ENCODE measurements at regions not wholly inside any gene's neighbourhood (a gene's known extent, or its start where the extent isn't known, plus 50 kb on each side); places are given as distances from the start of the nearest gene placed in this dataset.

DNA sequence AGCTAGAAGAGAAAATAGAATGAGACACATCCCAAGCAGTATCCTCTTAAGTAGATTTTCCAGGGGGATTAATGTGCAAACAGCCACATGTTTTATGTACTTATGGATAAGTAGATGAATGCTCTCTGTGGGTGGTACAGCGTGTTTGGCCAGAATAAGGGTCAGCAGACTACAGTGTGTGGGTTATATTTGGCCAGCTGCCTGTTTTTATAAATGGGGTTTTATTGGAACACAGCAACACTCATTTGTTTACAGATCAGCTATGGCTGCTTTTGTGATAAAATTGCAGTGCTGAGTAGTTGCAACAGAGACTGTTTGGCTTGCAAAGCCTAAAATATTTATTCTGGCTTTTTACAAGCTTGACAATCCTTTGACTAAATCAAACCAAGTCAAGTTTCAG is 780.2 kb upstream of the SEL1L start:
- no peaks in the 10 kb centered on the region for H3K36me3 ChIP-seq (ENCODE audit: control insufficient read depth in 1 of 2, insufficient read depth in 2 of 2, low read depth in 1 of 2, low read length in 2 of 2)
- H3K79me1 ChIP-seq (replicated peaks; ENCODE audit: low read length, poor library complexity, severe bottlenecking) = no peaks in the 10 kb centered on the region
- 19% methylated on average over 1 of the region's 1 CpG for WGBS
- no peak for DNase-seq
- no peak overlapping the region for H3K27ac ChIP-seq (ENCODE audit: low read length, poor library complexity, severe bottlenecking)
- H4K8ac ChIP-seq (ENCODE audit: low read length) = no peak overlapping the region
- H3K4me3 ChIP-seq (ENCODE audit: insufficient read depth in 1 of 2, low read depth in 1 of 2, low read length in 2 of 2) = no peak overlapping the region
- no peak overlapping the region for H2BK5ac ChIP-seq (ENCODE audit: low read depth, low read length, poor library complexity, severe bottlenecking)
- H2AFZ ChIP-seq (ENCODE audit: low read depth, low read length) = no peak overlapping the region
- H4K91ac ChIP-seq (ENCODE audit: low read length) = no peak overlapping the region
- no peak overlapping the region for H3K18ac ChIP-seq (ENCODE audit: low read depth in 1 of 2, low read length in 2 of 2)
- H2BK120ac ChIP-seq (ENCODE audit: low read depth, low read length) = no peak overlapping the region
- H3K23ac ChIP-seq (ENCODE audit: low read length in 2 of 2) = no peak overlapping the region
- H3K4me1 ChIP-seq (ENCODE audit: control insufficient read depth, insufficient read depth, low read depth, low read length) = no peaks in the 10 kb centered on the region
- peaks cover 16% of the 10 kb centered on the region for H3K9me3 ChIP-seq (ENCODE audit: control insufficient read depth, low read length)
- no peak overlapping the region for H2BK15ac ChIP-seq (ENCODE audit: low read depth, poor library complexity, severe bottlenecking)
- H3K4me2 ChIP-seq (ENCODE audit: low read length, poor library complexity, severe bottlenecking) = no peak overlapping the region
- H3K4ac ChIP-seq (ENCODE audit: low read depth in 1 of 2, low read length in 2 of 2) = no peak overlapping the region
- no peaks in the 10 kb centered on the region for H3K27me3 ChIP-seq (ENCODE audit: control insufficient read depth in 1 of 2, insufficient read depth in 1 of 2, low read length in 2 of 2)
- no peak overlapping the region for H3K14ac ChIP-seq (ENCODE audit: low read length in 2 of 2)
- H3K9ac ChIP-seq (ENCODE audit: low read length) = no peak overlapping the region
- no peak overlapping the region for H2AK5ac ChIP-seq (ENCODE audit: low read length, severe bottlenecking)
- no peak overlapping the region for H2BK12ac ChIP-seq (ENCODE audit: low read length in 2 of 2)

DNA sequence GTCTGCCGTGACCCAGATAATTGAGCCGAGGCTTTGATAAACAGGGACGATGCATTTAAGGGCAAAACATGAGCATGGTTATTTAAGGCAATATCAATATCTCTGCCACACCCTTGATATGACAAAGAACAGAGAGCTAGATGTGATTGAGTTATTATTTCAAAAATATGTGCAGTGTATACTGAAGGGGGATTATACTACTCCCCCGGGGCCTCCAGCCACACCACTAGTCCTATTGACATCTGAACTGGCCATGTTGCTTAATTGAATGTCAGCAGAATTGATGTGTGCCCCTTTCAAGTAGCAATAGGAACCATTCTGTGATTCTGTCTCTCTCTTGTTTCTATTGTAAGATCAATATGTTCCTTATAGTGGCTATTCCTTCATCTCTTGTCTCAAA is 794.8 kb upstream of the SEL1L start:
- no peaks in the 10 kb centered on the region for H3K4me1 ChIP-seq (ENCODE audit: control insufficient read depth, insufficient read depth, low read depth, low read length)
- no peak overlapping the region for H4K8ac ChIP-seq (ENCODE audit: low read length)
- no peak for DNase-seq
- H3K14ac ChIP-seq (ENCODE audit: low read length in 2 of 2) = no peak overlapping the region
- no peak overlapping the region for H3K23ac ChIP-seq (ENCODE audit: low read length in 2 of 2)
- H2BK15ac ChIP-seq (ENCODE audit: low read depth, poor library complexity, severe bottlenecking) = no peak overlapping the region
- no peak overlapping the region for H2AK5ac ChIP-seq (ENCODE audit: low read length, severe bottlenecking)
- H2BK120ac ChIP-seq (ENCODE audit: low read depth, low read length) = no peak overlapping the region
- no peaks in the 10 kb centered on the region for H3K27me3 ChIP-seq (ENCODE audit: control insufficient read depth in 1 of 2, insufficient read depth in 1 of 2, low read length in 2 of 2)
- no peaks in the 10 kb centered on the region for H3K36me3 ChIP-seq (ENCODE audit: control insufficient read depth in 1 of 2, insufficient read depth in 2 of 2, low read depth in 1 of 2, low read length in 2 of 2)
- H2AFZ ChIP-seq (ENCODE audit: low read depth, low read length) = no peak overlapping the region
- no peak overlapping the region for H3K4ac ChIP-seq (ENCODE audit: low read depth in 1 of 2, low read length in 2 of 2)
- no peak overlapping the region for H3K4me2 ChIP-seq (ENCODE audit: low read length, poor library complexity, severe bottlenecking)
- H3K27ac ChIP-seq (ENCODE audit: low read length, poor library complexity, severe bottlenecking) = no peak overlapping the region
- 88% methylated on average over 4 of the region's 4 CpGs for WGBS
- H3K18ac ChIP-seq (ENCODE audit: low read depth in 1 of 2, low read length in 2 of 2) = no peak overlapping the region
- H4K91ac ChIP-seq (ENCODE audit: low read length) = no peak overlapping the region
- H3K79me1 ChIP-seq (replicated peaks; ENCODE audit: low read length, poor library complexity, severe bottlenecking) = no peaks in the 10 kb centered on the region
- no peak overlapping the region for H3K4me3 ChIP-seq (ENCODE audit: insufficient read depth in 1 of 2, low read depth in 1 of 2, low read length in 2 of 2)
- peaks cover 46% of the 10 kb centered on the region for H3K9me3 ChIP-seq (ENCODE audit: control insufficient read depth, low read length)
- no peak overlapping the region for H2BK5ac ChIP-seq (ENCODE audit: low read depth, low read length, poor library complexity, severe bottlenecking)
- no peak overlapping the region for H3K9ac ChIP-seq (ENCODE audit: low read length)
- H2BK12ac ChIP-seq (ENCODE audit: low read length in 2 of 2) = no peak overlapping the region

DNA sequence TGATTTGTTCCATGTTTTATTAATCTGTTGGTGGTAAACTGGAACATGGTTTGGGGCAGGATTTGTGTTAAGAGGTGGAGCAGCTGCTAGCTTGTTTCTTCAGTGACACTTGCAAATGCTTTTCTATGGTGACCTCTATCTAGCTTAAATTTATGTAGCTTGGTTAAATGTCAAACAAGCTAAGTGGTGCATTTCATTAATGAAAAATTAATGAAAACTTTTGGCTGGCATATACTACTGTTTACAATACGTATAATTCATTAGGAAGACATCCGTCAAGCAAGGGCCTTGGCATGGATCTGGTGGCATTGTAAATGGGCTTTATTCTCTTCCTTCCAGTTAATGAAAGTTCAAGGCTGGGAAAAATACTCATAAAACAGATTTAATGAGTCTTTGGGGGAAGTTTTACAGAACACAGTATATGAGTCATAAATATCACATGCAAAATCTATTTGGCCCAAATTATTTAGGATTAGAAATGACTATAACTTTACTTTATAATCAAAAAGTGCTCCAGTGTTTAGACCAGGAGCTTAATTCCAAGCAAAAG is 807.7 kb upstream of the SEL1L start:
- H3K4me2 ChIP-seq (ENCODE audit: low read length, poor library complexity, severe bottlenecking) = no peak overlapping the region
- no peak overlapping the region for H4K8ac ChIP-seq (ENCODE audit: low read length)
- H3K27me3 ChIP-seq (ENCODE audit: control insufficient read depth in 1 of 2, insufficient read depth in 1 of 2, low read length in 2 of 2) = no peaks in the 10 kb centered on the region
- no peak overlapping the region for H3K14ac ChIP-seq (ENCODE audit: low read length in 2 of 2)
- H3K4me1 ChIP-seq (ENCODE audit: control insufficient read depth, insufficient read depth, low read depth, low read length) = no peaks in the 10 kb centered on the region
- H3K4me3 ChIP-seq (ENCODE audit: insufficient read depth in 1 of 2, low read depth in 1 of 2, low read length in 2 of 2) = no peak overlapping the region
- no peak overlapping the region for H4K91ac ChIP-seq (ENCODE audit: low read length)
- no peak overlapping the region for H2BK12ac ChIP-seq (ENCODE audit: low read length in 2 of 2)
- peaks cover 5% of the 10 kb centered on the region for H3K9me3 ChIP-seq (ENCODE audit: control insufficient read depth, low read length)
- no peak overlapping the region for H3K4ac ChIP-seq (ENCODE audit: low read depth in 1 of 2, low read length in 2 of 2)
- DNase-seq = no peak
- no peak overlapping the region for H2BK120ac ChIP-seq (ENCODE audit: low read depth, low read length)
- H3K23ac ChIP-seq (ENCODE audit: low read length in 2 of 2) = no peak overlapping the region
- H3K27ac ChIP-seq (ENCODE audit: low read length, poor library complexity, severe bottlenecking) = no peak overlapping the region
- H3K18ac ChIP-seq (ENCODE audit: low read depth in 1 of 2, low read length in 2 of 2) = no peak overlapping the region
- H3K9ac ChIP-seq (ENCODE audit: low read length) = no peak overlapping the region
- WGBS = no CpG with 5 or more reads among the region's 2 CpGs
- H2AFZ ChIP-seq (ENCODE audit: low read depth, low read length) = no peak overlapping the region
- no peaks in the 10 kb centered on the region for H3K36me3 ChIP-seq (ENCODE audit: control insufficient read depth in 1 of 2, insufficient read depth in 2 of 2, low read depth in 1 of 2, low read length in 2 of 2)
- no peaks in the 10 kb centered on the region for H3K79me1 ChIP-seq (replicated peaks; ENCODE audit: low read length, poor library complexity, severe bottlenecking)
- H2BK5ac ChIP-seq (ENCODE audit: low read depth, low read length, poor library complexity, severe bottlenecking) = no peak overlapping the region
- H2AK5ac ChIP-seq (ENCODE audit: low read length, severe bottlenecking) = no peak overlapping the region
- H2BK15ac ChIP-seq (ENCODE audit: low read depth, poor library complexity, severe bottlenecking) = no peak overlapping the region

DNA sequence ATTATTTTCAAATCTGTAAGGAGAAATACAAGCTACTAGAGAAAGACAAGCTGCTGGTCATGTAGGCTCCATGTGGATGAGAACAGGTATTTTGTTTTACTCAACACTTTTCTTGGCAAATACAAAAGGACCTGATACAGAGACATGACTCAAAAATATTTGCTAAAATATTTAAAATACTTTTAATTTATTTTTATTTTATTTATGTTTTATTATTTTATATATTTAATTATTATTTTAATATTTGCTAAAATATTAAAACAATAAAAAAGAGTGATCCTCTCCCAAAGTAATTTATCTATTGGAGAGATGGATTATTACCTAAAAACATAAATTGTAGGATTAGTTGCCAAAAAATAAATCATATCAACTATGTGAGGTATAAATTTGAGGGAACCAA is 808.9 kb upstream of the SEL1L start:
- no peak overlapping the region for H3K4me3 ChIP-seq (ENCODE audit: insufficient read depth in 1 of 2, low read depth in 1 of 2, low read length in 2 of 2)
- H2BK5ac ChIP-seq (ENCODE audit: low read depth, low read length, poor library complexity, severe bottlenecking) = no peak overlapping the region
- no peak overlapping the region for H3K18ac ChIP-seq (ENCODE audit: low read depth in 1 of 2, low read length in 2 of 2)
- H3K27ac ChIP-seq (ENCODE audit: low read length, poor library complexity, severe bottlenecking) = no peak overlapping the region
- H3K4me1 ChIP-seq (ENCODE audit: control insufficient read depth, insufficient read depth, low read depth, low read length) = no peaks in the 10 kb centered on the region
- no peaks in the 10 kb centered on the region for H3K79me1 ChIP-seq (replicated peaks; ENCODE audit: low read length, poor library complexity, severe bottlenecking)
- no peaks in the 10 kb centered on the region for H3K36me3 ChIP-seq (ENCODE audit: control insufficient read depth in 1 of 2, insufficient read depth in 2 of 2, low read depth in 1 of 2, low read length in 2 of 2)
- no peak overlapping the region for H3K14ac ChIP-seq (ENCODE audit: low read length in 2 of 2)
- H3K4me2 ChIP-seq (ENCODE audit: low read length, poor library complexity, severe bottlenecking) = no peak overlapping the region
- H2BK120ac ChIP-seq (ENCODE audit: low read depth, low read length) = no peak overlapping the region
- no peak overlapping the region for H3K23ac ChIP-seq (ENCODE audit: low read length in 2 of 2)
- no peak overlapping the region for H2AFZ ChIP-seq (ENCODE audit: low read depth, low read length)
- no peak overlapping the region for H2BK15ac ChIP-seq (ENCODE audit: low read depth, poor library complexity, severe bottlenecking)
- no peaks in the 10 kb centered on the region for H3K27me3 ChIP-seq (ENCODE audit: control insufficient read depth in 1 of 2, insufficient read depth in 1 of 2, low read length in 2 of 2)
- H4K8ac ChIP-seq (ENCODE audit: low read length) = no peak overlapping the region
- no peak for DNase-seq
- H4K91ac ChIP-seq (ENCODE audit: low read length) = no peak overlapping the region
- H2BK12ac ChIP-seq (ENCODE audit: low read length in 2 of 2) = no peak overlapping the region
- H3K9me3 ChIP-seq (ENCODE audit: control insufficient read depth, low read length) = peaks cover 8% of the 10 kb centered on the region
- H3K9ac ChIP-seq (ENCODE audit: low read length) = no peak overlapping the region
- no peak overlapping the region for H2AK5ac ChIP-seq (ENCODE audit: low read length, severe bottlenecking)
- no peak overlapping the region for H3K4ac ChIP-seq (ENCODE audit: low read depth in 1 of 2, low read length in 2 of 2)
